ENCODE measurements at regions not wholly inside any gene's neighbourhood (a gene's known extent, or its start where the extent isn't known, plus 50 kb on each side); places are given as distances from the start of the nearest gene placed in this dataset.

DNA sequence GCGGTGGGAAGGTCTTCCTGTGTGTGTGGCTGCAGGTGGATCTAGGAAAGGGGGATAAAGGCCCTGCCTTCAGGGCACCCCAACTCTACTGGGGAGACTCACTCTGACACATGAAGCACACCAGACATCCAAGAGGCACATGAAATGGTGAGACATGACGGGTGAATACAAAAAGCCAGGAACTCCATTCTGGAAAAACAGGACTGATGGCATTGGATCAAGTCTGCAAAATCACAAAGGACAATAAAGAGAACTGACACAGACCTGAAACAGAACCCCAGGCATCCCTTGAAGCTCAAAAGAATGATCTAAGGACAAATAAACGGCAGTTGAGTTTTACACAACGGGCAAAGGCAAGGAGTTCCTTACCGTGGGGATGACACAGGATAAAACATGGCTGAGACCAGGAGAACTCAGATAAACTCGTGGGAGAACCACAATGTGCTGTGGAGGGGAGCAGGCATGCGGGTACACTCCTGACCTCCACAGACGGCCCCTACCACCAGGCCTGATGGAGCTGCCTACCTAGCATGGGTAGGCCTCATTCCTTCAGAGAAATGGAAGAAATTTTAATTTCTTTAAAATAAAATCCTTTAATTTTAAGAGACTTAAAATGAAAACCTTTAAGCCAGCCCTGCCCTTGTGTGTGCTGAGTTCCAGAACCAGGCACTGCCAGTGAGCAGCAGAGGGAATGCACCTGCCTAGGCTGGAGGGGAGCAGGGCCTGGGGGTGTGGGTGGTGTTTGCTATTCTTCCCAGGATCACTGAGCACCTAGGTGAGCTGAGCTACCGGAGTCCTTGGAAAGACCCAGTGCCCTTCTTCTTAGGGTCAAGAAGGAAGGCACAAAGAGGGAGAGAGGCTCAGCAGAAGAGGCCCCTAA, 100.1 kb downstream of the SINHCAF start:
- H3K4me3 ChIP-seq (ENCODE audit: low read depth, low read length): no peak overlapping the region
- DNase-seq (ENCODE audit: low read depth): no peak
- TF ChIP-seq, protein P1, sequence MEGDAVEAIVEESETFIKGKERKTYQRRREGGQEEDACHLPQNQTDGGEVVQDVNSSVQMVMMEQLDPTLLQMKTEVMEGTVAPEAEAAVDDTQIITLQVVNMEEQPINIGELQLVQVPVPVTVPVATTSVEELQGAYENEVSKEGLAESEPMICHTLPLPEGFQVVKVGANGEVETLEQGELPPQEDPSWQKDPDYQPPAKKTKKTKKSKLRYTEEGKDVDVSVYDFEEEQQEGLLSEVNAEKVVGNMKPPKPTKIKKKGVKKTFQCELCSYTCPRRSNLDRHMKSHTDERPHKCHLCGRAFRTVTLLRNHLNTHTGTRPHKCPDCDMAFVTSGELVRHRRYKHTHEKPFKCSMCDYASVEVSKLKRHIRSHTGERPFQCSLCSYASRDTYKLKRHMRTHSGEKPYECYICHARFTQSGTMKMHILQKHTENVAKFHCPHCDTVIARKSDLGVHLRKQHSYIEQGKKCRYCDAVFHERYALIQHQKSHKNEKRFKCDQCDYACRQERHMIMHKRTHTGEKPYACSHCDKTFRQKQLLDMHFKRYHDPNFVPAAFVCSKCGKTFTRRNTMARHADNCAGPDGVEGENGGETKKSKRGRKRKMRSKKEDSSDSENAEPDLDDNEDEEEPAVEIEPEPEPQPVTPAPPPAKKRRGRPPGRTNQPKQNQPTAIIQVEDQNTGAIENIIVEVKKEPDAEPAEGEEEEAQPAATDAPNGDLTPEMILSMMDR (conservative IDR thresholded peaks at IDR 0.05; ENCODE audit: low read depth, low read length): no peak

DNA sequence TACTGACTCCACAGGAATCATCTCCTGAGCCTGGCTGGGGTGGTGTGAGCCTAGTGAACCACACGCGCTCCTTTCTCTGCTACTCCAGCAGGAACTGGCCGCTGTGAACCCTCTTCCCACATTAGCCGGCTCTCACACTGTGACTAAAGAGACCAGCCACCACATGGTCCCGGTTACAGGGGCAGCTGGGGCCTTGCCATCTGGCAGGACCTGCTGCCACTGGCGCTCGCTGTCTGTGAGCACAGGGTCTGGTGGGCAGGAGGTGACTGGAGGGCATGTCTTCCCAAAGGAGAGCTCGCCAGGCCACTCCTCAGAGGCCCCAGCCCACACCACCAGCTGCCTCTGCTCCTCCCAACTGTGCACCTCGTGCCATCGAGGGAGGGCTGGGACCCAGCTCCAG, 99.3 kb downstream of the SINHCAF start:
- TF ChIP-seq, protein P1 (conservative IDR thresholded peaks at IDR 0.05; ENCODE audit: low read depth, low read length): no peak
- no peak overlapping the region for H3K4me3 ChIP-seq (ENCODE audit: low read depth, low read length)
- no peak for DNase-seq (ENCODE audit: low read depth)

DNA sequence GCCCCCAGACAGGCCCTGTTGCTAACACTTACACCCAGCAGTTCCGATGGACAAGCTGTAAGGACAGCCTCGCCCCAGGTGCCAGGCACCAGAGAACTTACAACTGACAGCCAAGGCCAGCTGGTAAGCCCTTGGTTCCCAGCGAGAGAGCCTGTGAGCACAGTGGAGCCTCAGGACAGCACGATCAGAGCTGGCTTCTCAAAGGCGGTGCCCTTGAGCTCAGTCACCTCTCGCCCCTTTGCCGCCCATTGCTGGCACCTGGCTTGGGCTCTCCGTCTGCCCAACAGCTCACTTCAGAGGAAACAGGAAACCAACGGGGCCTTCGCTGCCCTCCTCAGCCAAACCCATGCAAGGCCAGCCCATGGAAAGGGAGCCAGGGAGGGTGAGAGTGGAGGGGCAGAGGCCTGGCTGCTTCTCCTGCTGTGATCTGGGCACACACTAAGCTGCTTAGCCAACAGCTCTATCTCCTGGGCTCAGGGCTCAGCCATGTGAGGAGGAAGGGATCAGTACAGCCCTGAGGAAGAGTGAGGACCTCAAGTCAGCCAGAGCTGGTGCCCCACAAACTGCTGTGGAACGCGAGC, 98.5 kb downstream of the SINHCAF start:
- no peak overlapping the region for H3K4me3 ChIP-seq (ENCODE audit: low read depth, low read length)
- DNase-seq (ENCODE audit: low read depth): no peak
- TF ChIP-seq, protein P1 (conservative IDR thresholded peaks at IDR 0.05; ENCODE audit: low read depth, low read length): no peak

DNA sequence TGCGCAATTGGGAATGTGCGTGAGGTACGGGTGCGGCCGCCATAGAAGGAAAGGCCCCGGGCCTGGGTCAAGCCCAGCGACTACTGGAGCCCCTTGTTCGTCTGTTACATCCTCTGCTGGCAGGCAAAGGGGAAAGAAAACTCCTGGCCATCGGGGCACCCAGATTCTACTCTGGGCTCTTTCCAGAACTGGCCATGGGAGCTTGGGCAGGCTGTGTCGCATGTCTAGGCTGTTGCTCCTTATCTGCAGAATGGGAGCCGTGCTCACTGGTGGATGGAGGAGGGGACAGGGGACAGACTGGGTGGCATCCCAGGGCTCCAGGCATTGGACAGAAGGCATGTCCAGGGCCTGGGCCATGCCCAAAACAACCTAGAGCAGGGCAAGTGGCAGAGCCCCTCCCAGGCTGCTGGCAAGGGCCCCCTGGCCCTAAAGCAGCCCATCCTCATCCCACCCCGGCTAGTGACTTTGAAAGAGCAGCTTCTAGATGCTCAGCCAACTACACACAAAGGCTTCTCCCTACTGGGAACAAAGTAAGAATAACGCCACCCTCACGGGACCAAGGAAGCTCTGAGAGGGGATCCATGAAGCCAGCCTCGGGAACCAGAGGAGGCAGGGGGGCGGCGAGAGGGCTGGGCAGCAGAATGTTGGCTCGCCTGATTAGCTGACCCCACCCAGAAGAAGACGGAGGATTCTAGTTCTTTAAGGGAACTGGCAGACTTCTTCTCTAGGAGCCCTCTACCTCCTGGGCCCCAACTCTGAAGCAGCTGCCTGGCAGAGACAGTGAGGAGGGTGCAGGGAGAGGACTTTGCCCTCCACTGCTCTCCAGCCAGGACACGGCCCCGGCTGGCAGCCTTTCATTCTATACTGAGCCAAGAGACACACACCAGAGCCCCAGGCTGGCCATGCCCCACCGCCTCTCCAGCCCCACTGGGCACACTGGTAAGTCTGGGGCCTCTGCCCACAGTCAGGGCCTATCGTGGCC, 96.8 kb downstream of the SINHCAF start:
- TF ChIP-seq, protein P1 (conservative IDR thresholded peaks at IDR 0.05; ENCODE audit: low read depth, low read length): no peak
- no peak for DNase-seq (ENCODE audit: low read depth)
- no peak overlapping the region for H3K4me3 ChIP-seq (ENCODE audit: low read depth, low read length)

DNA sequence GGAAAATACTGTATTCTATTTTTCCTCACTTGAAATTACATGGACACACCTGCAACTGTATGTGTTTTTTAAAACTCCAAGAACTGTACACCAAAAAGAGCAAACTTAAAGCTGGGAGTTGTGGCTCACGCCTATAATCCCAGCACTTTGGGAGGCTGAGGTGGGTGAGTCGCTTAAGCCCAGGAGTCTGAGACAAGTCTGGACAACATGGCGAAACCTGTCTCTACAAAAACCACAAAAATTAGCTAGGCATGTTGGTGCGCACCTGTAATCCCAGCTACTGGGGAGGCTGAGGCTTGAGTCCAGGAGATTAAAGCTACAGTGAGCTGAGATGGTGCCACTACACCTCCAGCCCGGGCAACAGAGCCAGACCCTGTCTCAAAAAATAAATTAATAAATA, 95.9 kb downstream of the SINHCAF start:
- TF ChIP-seq, protein P1 (conservative IDR thresholded peaks at IDR 0.05; ENCODE audit: low read depth, low read length): no peak
- H3K4me3 ChIP-seq (ENCODE audit: low read depth, low read length): no peak overlapping the region
- no peak for DNase-seq (ENCODE audit: low read depth)
